Fibroblast of lung (primary cell): ENCODE measurements at regions not wholly inside any gene's neighbourhood (a gene's known extent, or its start where the extent isn't known, plus 50 kb on each side); places are given as distances from the start of the nearest gene placed in this dataset.

Experiments used
- DNase-seq, 2 donors: peaks; one replicate each; pipeline versions ENCODE4 v3.0.0 to v3.0.0-alpha.2; 2010; ENCODE audit warnings: low read depth in 2 of 2
- H2AFZ ChIP-seq: 2 replicates; pipeline ENCODE4 v1.5.1; 2012; ENCODE audit warnings: low read length, control low read depth, inconsistent platforms
- H3K27ac ChIP-seq: 2 replicates; pipeline ENCODE4 v1.5.1; 2011; ENCODE audit warnings: low read length, control low read depth; ENCODE audit not compliant: insufficient read depth
- H3K27me3 ChIP-seq: 2 replicates; pipeline ENCODE4 v1.5.1; 2011; ENCODE audit warnings: mild to moderate bottlenecking, low read length; ENCODE audit not compliant: control insufficient read depth, insufficient read depth
- H3K36me3 ChIP-seq: 2 replicates; pipeline ENCODE4 v1.5.1; 2011; ENCODE audit warnings: low read length; ENCODE audit not compliant: control insufficient read depth, insufficient read depth
- H3K4me1 ChIP-seq: 2 replicates; pipeline ENCODE4 v1.5.1; 2011; ENCODE audit warnings: low read length; ENCODE audit not compliant: control insufficient read depth, insufficient read depth; ENCODE audit errors: extremely low read depth
- H3K4me2 ChIP-seq: 2 replicates; pipeline ENCODE4 v1.5.1; 2011; ENCODE audit warnings: low read length, control low read depth; ENCODE audit not compliant: insufficient read depth; ENCODE audit errors: extremely low read depth
- H3K4me3 ChIP-seq, 4 experiments: fragments of 200-600 bp in 1 of 4; sonication (generic) in 1 of 4; replicated peaks in 1 of 4; 2 replicates each; pipeline ENCODE4 v1.5.1; 2011 to 2016; ENCODE audit warnings: low read length in 4 of 4, low read depth in 3 of 4, mild to moderate bottlenecking in 3 of 4, control low read depth in 2 of 4, inconsistent platforms in 1 of 4, mixed read lengths in 1 of 4; ENCODE audit not compliant: insufficient read depth in 1 of 4; ENCODE audit errors: control extremely low read depth in 1 of 4
- H3K79me2 ChIP-seq: 2 replicates; pipeline ENCODE4 v1.5.1; 2012; ENCODE audit warnings: mild to moderate bottlenecking, low read length, inconsistent platforms; ENCODE audit not compliant: control insufficient read depth, insufficient read depth
- H3K9ac ChIP-seq: 2 replicates; pipeline ENCODE4 v1.5.1; 2011; ENCODE audit warnings: mild to moderate bottlenecking, low read length, control low read depth; ENCODE audit not compliant: insufficient read depth
- H3K9me3 ChIP-seq: 2 replicates; pipeline ENCODE4 v1.5.1; 2012; ENCODE audit warnings: low read depth, low read length; ENCODE audit not compliant: control insufficient read depth, insufficient read depth
- H4K20me1 ChIP-seq: 2 replicates; pipeline ENCODE4 v1.5.1; 2011; ENCODE audit warnings: low read length; ENCODE audit not compliant: control insufficient read depth, insufficient read depth; ENCODE audit errors: extremely low read depth
- CTCF ChIP-seq, 2 donors: IDR thresholded peaks in 1 of 2; conservative IDR thresholded peaks in 1 of 2; 1 replicate in 1 of 2; 2 replicates in 1 of 2; pipeline ENCODE4 v1.5.1; 2011 to 2012; ENCODE audit warnings: low read length in 2 of 2, control low read depth in 1 of 2, inconsistent platforms in 1 of 2, low read depth in 1 of 2, mild to moderate bottlenecking in 1 of 2
- EZH2 ChIP-seq: IDR thresholded peaks from 2 replicates; pipeline ENCODE4 v1.5.1; 2012; ENCODE audit warnings: low read length, control low read depth, mild to moderate bottlenecking; ENCODE audit errors: missing control alignments

- H3K9ac ChIP-seq: no peak overlapping the region
- no peaks in the 10 kb centered on the region for H4K20me1 ChIP-seq
- H2AFZ ChIP-seq: no peak overlapping the region
- no peaks in the 10 kb centered on the region for H3K79me2 ChIP-seq
- H3K9me3 ChIP-seq: no peaks in the 10 kb centered on the region
- peak in 1 of 2 donors; percentile 38 for DNase-seq
- H3K36me3 ChIP-seq: no peaks in the 10 kb centered on the region
- no peaks in the 10 kb centered on the region for H3K27me3 ChIP-seq
- H3K4me1 ChIP-seq: no peaks in the 10 kb centered on the region
- no peak overlapping the region for H3K27ac ChIP-seq
- no peak overlapping the region for H3K4me2 ChIP-seq
- TF ChIP-seq CTCF (conservative IDR thresholded peaks at IDR 0.05 in 1 of 2, IDR thresholded peaks at IDR 0.05 in 1 of 2; ENCODE audit: low read depth in 1 of 2, low read length in 2 of 2): no peak
- no peak for TF ChIP-seq EZH2
- no peak overlapping the region for H3K4me3 ChIP-seq
These were observed 718.0 kb downstream of the C12orf50 start for GRCh38 chr12:87311206-87311605.

DNA sequence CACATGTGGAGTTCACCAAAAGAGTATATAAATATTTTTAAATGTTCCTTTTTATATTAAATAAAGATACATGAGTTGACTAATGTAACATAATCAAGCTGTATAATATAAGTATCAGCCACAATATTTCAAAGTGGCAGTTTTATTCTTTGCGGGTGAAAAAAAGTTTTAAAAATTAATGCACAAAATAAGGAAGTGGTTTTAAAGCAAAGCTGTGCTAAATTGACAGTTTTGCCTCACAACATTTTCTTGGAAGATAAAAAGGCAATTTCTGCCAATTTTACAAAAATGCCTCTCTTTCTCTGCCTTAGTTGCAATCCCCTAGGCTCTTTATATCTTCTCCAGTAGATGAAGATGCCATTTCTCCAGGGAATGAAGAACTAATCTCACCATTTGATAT is 719.1 kb downstream of the C12orf50 start:
- H3K4me3 ChIP-seq: no peak overlapping the region
- no peak overlapping the region for H3K27ac ChIP-seq
- no peaks in the 10 kb centered on the region for H3K36me3 ChIP-seq
- DNase-seq: no peak
- no peak overlapping the region for H2AFZ ChIP-seq
- no peaks in the 10 kb centered on the region for H3K79me2 ChIP-seq
- no peaks in the 10 kb centered on the region for H3K4me1 ChIP-seq
- H3K4me2 ChIP-seq: no peak overlapping the region
- TF ChIP-seq EZH2: no peak
- no peaks in the 10 kb centered on the region for H3K27me3 ChIP-seq
- no peaks in the 10 kb centered on the region for H3K9me3 ChIP-seq
- no peak overlapping the region for H3K9ac ChIP-seq
- H4K20me1 ChIP-seq: no peaks in the 10 kb centered on the region

GRCh38 chr12:87305481-87305880 is 723.7 kb downstream of the C12orf50 start:
- Histone ChIP-seq H4K20me1 (no peaks in the 10 kb centered on the region), H3K9me3 (no peaks in the 10 kb centered on the region), H2AFZ (no peak overlapping the region), H3K4me2 (no peak overlapping the region), H3K79me2 (no peaks in the 10 kb centered on the region), H3K27ac (no peak overlapping the region), H3K36me3 (no peaks in the 10 kb centered on the region), H3K4me3 (no peak overlapping the region), H3K4me1 (no peaks in the 10 kb centered on the region), H3K9ac (no peak overlapping the region), H3K27me3 (no peaks in the 10 kb centered on the region)
- no peak for TF ChIP-seq EZH2
- no peak for TF ChIP-seq CTCF (conservative IDR thresholded peaks at IDR 0.05 in 1 of 2, IDR thresholded peaks at IDR 0.05 in 1 of 2; ENCODE audit: low read depth in 1 of 2, low read length in 2 of 2)
- peak; percentile 15 to 50 for DNase-seq

- no peaks in the 10 kb centered on the region for H3K36me3 ChIP-seq
- H3K27me3 ChIP-seq: no peaks in the 10 kb centered on the region
- no peak overlapping the region for H3K4me3 ChIP-seq
- H3K4me2 ChIP-seq: no peak overlapping the region
- TF ChIP-seq CTCF (conservative IDR thresholded peaks at IDR 0.05 in 1 of 2, IDR thresholded peaks at IDR 0.05 in 1 of 2; ENCODE audit: low read depth in 1 of 2, low read length in 2 of 2) (no peak), EZH2 (no peak)
- no peak overlapping the region for H3K9ac ChIP-seq
- H3K27ac ChIP-seq: no peak overlapping the region
- no peaks in the 10 kb centered on the region for H3K4me1 ChIP-seq
- no peak for DNase-seq
- H3K79me2 ChIP-seq: no peaks in the 10 kb centered on the region
- no peaks in the 10 kb centered on the region for H3K9me3 ChIP-seq
- H2AFZ ChIP-seq: no peak overlapping the region
- no peaks in the 10 kb centered on the region for H4K20me1 ChIP-seq
These were observed 724.8 kb downstream of the C12orf50 start for GRCh38 chr12:87304406-87304805.
